Liver (tissue), 3 donors: ENCODE measurements at regions not wholly inside any gene's neighbourhood (a gene's known extent, or its start where the extent isn't known, plus 50 kb on each side); places are given as distances from the start of the nearest gene placed in this dataset.

Source experiments
- EGR1 ChIP-seq, 2 donors: IDR thresholded peaks; 2 replicates each; pipeline ENCODE4 v1.6.1; 2016 to 2018; ENCODE audit warnings: antibody characterized with exemption in 2 of 2, low read depth in 2 of 2
- FOXA1 ChIP-seq: IDR thresholded peaks from 2 replicates; pipeline ENCODE4 v1.6.1; 2016; ENCODE audit warnings: antibody characterized with exemption
- GABPA ChIP-seq, 2 donors: IDR thresholded peaks in 1 of 2; conservative IDR thresholded peaks in 1 of 2; 2 replicates each; pipeline ENCODE4 v1.6.1; 2016; ENCODE audit warnings: antibody characterized with exemption in 2 of 2, mild to moderate bottlenecking in 1 of 2, moderate library complexity in 1 of 2
- HNF4A ChIP-seq, 2 donors: conservative IDR thresholded peaks; 2 replicates each; pipeline ENCODE4 v1.6.1; 2016; ENCODE audit warnings: antibody characterized with exemption in 2 of 2, mild to moderate bottlenecking in 2 of 2
- JUND ChIP-seq, 2 donors: IDR thresholded peaks; 2 replicates each; pipeline ENCODE4 v1.6.1; 2016; ENCODE audit warnings: antibody characterized with exemption in 2 of 2
- MAX ChIP-seq: IDR thresholded peaks from 2 replicates; pipeline ENCODE4 v1.6.1; 2016; ENCODE audit warnings: antibody characterized with exemption
- RAD21 ChIP-seq, 2 donors: IDR thresholded peaks; 2 replicates each; pipeline ENCODE4 v1.6.1; 2016; ENCODE audit warnings: antibody characterized with exemption in 2 of 2, mild to moderate bottlenecking in 2 of 2
- REST ChIP-seq: IDR thresholded peaks from 2 replicates; pipeline ENCODE4 v1.6.1; 2016; ENCODE audit warnings: antibody characterized with exemption, mild to moderate bottlenecking
- SP1 ChIP-seq: IDR thresholded peaks from 2 replicates; pipeline ENCODE4 v1.6.1; 2018; ENCODE audit warnings: antibody characterized with exemption, mild to moderate bottlenecking
- TAF1 ChIP-seq: conservative IDR thresholded peaks from 2 replicates; pipeline ENCODE4 v1.6.1; 2016; ENCODE audit warnings: antibody characterized with exemption, mild to moderate bottlenecking
- YY1 ChIP-seq: IDR thresholded peaks from 2 replicates; pipeline ENCODE4 v1.6.1; 2016; ENCODE audit warnings: antibody characterized with exemption, mild to moderate bottlenecking
- TF ChIP-seq, protein P1 (sequence below): fragments of 150-350 bp; IDR thresholded peaks from 2 replicates; pipeline ENCODE4 v1.5.1; 2017; ENCODE audit warnings: improper control_type of control experiment, low read depth, low read length; ENCODE audit not compliant: missing input control
- donor health status: healthy.
- donor health status: healthy.

DNA sequence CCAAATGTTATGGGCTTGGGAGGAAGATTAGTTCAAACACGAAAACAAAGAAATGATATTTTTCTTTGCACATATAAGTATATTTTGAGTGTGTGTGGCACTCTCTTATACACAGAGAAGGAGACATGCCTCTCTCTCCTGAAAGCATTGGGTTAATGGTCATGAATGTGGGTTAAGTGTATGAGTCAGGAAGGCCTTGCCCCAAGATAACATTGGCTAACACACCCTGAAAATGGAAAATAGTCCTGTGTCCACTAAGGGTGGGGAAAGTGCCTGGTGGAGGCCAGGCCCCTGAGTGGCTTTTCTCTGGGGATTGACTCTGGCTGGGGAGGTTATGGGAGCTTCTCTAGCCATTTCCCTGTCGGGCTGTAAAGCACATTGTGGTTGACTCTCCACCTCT is 332.7 kb upstream of the ONECUT1 start:
- TF ChIP-seq SP1 (no peak), TAF1 (no peak), REST (no peak), HNF4A (conservative IDR thresholded peaks at IDR 0.05) (no peak), GABPA (IDR thresholded peaks at IDR 0.05 in 1 of 2, conservative IDR thresholded peaks at IDR 0.05 in 1 of 2) (no peak), EGR1 (IDR thresholded peaks at IDR 0.05; ENCODE audit: low read depth in 2 of 2) (no peak), MAX (no peak), RAD21 (IDR thresholded peaks at IDR 0.05) (no peak), YY1 (no peak), JUND (IDR thresholded peaks at IDR 0.05) (no peak), FOXA1 (no peak)
- TF ChIP-seq, protein P1, sequence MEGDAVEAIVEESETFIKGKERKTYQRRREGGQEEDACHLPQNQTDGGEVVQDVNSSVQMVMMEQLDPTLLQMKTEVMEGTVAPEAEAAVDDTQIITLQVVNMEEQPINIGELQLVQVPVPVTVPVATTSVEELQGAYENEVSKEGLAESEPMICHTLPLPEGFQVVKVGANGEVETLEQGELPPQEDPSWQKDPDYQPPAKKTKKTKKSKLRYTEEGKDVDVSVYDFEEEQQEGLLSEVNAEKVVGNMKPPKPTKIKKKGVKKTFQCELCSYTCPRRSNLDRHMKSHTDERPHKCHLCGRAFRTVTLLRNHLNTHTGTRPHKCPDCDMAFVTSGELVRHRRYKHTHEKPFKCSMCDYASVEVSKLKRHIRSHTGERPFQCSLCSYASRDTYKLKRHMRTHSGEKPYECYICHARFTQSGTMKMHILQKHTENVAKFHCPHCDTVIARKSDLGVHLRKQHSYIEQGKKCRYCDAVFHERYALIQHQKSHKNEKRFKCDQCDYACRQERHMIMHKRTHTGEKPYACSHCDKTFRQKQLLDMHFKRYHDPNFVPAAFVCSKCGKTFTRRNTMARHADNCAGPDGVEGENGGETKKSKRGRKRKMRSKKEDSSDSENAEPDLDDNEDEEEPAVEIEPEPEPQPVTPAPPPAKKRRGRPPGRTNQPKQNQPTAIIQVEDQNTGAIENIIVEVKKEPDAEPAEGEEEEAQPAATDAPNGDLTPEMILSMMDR: no peak
